LNCAP (cell line): ENCODE measurements at regions not wholly inside any gene's neighbourhood (a gene's known extent, or its start where the extent isn't known, plus 50 kb on each side); places are given as distances from the start of the nearest gene placed in this dataset.

Experiments used
- TF ChIP-seq, protein P1 (sequence below): fragments of 450-650 bp; IDR thresholded peaks from 2 replicates; pipeline ENCODE4 v1.5.1; 2017; ENCODE audit warnings: mild to moderate bottlenecking

DNA sequence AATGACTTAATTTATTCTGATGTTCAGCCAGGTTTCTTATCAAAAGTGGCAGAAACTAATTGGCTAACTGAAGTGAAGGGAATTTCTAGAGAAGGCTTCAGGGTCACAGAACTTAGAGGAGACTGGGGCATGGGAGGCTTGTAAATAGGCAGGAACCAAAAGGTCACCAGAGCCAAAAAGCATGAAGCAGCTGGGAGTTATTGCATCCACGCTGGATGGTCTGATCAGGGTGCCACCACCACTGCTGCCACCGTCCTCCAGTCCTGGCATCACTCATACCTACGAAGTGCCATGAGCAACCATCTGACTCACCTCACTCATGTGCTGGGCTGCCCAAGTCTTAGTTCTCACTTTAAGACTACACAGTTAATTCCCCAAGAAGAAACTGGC is 82.5 kb upstream of the DPH5 start:
- TF ChIP-seq, protein P1, sequence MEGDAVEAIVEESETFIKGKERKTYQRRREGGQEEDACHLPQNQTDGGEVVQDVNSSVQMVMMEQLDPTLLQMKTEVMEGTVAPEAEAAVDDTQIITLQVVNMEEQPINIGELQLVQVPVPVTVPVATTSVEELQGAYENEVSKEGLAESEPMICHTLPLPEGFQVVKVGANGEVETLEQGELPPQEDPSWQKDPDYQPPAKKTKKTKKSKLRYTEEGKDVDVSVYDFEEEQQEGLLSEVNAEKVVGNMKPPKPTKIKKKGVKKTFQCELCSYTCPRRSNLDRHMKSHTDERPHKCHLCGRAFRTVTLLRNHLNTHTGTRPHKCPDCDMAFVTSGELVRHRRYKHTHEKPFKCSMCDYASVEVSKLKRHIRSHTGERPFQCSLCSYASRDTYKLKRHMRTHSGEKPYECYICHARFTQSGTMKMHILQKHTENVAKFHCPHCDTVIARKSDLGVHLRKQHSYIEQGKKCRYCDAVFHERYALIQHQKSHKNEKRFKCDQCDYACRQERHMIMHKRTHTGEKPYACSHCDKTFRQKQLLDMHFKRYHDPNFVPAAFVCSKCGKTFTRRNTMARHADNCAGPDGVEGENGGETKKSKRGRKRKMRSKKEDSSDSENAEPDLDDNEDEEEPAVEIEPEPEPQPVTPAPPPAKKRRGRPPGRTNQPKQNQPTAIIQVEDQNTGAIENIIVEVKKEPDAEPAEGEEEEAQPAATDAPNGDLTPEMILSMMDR = no peak

DNA sequence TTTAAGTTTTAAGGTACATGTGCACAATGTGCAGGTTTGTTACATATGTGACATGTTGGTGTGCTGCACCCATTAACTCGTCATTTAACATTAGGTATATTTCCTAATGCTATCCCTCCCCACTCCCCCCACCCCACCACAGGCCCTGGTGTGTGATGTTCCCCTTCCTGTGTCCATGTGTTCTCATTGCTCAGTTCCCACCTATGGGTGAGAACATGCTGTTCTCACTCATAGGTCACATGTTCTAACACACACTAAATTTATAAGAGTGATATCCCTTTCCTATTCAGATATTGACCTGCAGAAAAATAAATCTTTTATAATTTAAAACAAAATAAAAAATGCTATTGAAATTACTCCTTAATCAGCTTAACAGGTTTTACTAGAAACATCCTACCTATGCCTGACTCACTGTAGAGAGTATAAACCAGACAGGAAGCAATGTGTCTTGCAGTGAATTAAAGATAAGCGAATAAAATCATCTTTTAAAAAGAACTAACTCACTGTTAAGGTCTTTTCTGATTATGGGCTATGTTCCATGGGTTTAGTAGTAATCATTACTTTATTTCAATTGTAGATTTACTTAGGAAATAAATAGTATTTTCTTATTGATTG is 82.0 kb upstream of the DPH5 start:
- TF ChIP-seq, protein P1 = no peak

GRCh38 chr1:101105877-101106276 is 80.3 kb upstream of the DPH5 start:
- TF ChIP-seq, protein P1 = no peak

DNA sequence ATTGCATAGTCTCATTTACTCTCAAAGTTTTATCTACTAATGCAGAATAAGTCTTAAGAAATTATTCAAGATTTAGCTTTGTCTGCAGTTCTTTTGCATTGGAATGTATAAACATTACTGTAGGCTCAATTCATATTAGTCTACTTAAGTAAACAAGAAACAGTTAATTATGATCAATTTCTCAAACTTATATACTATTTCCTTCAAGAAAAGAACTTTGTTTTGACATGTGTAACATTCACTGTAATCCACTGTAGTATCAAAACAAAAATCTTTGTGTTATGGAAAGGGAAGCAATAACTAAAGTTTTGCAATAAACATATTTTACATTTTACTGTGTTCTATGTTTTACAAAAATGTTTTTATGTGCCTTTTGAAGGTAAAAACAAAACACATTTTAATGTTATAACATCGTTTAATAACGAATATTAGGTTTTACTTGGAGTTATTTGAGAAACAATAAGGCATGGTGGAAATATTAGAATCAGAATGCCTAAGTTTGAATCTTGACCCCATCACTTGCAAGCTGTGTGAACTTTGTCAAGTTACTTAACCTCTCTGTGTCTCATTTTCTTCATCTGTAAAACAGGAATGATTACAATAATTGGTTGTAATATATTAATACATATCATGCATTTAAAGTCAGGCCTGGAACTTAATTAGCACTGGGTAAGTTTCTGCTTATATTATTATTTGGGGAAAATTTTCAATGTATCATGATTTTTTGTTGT is 77.0 kb upstream of the DPH5 start:
- TF ChIP-seq, protein P1 = no peak

DNA sequence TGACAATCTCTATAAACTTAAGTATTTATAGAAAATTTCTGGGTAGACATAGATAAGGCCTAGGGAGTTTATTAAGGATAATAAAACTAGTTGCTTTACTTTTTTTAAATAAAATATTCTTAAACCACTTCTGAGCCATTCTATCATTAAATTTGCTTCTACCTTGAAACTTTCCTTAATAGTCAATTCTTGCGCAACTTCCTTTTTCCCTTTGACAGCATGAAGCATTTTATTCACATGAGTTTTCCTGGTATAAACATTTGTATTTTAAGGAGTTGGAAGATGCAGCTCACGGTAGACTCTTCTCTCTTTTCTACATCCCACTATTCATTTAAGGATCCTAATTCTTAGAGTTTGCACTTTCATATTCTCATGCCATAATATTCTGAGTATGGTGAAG is 75.8 kb upstream of the DPH5 start:
- TF ChIP-seq, protein P1 = no peak

- TF ChIP-seq, protein P1 = no peak
Observed at GRCh38 chr1:101100674-101101073, 75.1 kb upstream of the DPH5 start.

DNA sequence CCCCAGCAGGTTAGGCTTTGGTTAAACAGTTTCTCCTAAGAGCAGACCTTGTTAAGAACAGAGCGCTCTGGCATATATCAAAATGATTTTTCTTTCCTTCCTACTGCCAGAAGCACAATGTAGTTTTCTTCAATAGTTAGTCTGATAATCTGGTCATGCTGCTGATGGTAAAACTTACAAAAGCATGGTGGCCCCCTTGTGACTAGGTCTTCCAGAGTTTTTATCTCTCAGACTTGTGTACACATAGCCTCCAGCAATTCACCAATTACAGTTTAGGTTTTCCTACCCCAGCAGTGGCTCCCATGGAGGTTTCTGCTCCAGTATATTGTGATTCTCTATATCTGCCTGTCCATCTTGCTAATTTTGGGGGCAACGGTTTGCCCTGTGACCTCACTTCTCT is 73.3 kb upstream of the DPH5 start:
- TF ChIP-seq, protein P1 = no peak
